Fibroblast of lung (primary cell): ENCODE measurements at regions not wholly inside any gene's neighbourhood (a gene's known extent, or its start where the extent isn't known, plus 50 kb on each side); places are given as distances from the start of the nearest gene placed in this dataset.

ENCODE experiments used
- EZH2 ChIP-seq: IDR thresholded peaks from 2 replicates; pipeline ENCODE4 v1.5.1; 2012; ENCODE audit warnings: low read length, control low read depth, mild to moderate bottlenecking; ENCODE audit errors: missing control alignments
- TF ChIP-seq, protein P1 (sequence below), 2 donors: IDR thresholded peaks in 1 of 2; conservative IDR thresholded peaks in 1 of 2; 1 replicate in 1 of 2; 2 replicates in 1 of 2; pipeline ENCODE4 v1.5.1; 2011 to 2012; ENCODE audit warnings: low read length in 2 of 2, control low read depth in 1 of 2, inconsistent platforms in 1 of 2, low read depth in 1 of 2, mild to moderate bottlenecking in 1 of 2

DNA sequence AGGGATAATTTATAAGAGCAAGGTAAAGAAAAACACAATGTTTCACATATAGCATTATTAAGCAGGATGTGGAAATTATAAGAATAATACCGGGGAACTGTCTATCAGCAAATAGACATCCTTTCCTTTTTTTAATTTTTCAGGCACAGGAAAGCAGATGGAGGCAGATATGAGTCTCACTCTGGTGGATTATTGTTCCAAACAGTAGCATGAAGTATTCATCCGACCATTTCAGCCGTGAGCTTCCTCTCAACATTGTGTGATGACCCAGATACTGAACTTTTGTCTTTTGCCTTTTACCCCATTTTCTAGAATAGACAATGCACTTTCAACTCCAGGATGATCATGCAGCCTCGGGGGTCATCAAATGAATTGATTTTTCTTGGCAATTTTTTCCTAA is 599.8 kb downstream of the ADGRL2 start:
- TF ChIP-seq, protein P1, sequence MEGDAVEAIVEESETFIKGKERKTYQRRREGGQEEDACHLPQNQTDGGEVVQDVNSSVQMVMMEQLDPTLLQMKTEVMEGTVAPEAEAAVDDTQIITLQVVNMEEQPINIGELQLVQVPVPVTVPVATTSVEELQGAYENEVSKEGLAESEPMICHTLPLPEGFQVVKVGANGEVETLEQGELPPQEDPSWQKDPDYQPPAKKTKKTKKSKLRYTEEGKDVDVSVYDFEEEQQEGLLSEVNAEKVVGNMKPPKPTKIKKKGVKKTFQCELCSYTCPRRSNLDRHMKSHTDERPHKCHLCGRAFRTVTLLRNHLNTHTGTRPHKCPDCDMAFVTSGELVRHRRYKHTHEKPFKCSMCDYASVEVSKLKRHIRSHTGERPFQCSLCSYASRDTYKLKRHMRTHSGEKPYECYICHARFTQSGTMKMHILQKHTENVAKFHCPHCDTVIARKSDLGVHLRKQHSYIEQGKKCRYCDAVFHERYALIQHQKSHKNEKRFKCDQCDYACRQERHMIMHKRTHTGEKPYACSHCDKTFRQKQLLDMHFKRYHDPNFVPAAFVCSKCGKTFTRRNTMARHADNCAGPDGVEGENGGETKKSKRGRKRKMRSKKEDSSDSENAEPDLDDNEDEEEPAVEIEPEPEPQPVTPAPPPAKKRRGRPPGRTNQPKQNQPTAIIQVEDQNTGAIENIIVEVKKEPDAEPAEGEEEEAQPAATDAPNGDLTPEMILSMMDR (conservative IDR thresholded peaks at IDR 0.05 in 1 of 2, IDR thresholded peaks at IDR 0.05 in 1 of 2; ENCODE audit: low read depth in 1 of 2, low read length in 2 of 2): no peak
- TF ChIP-seq EZH2: no peak
